Karpas-422 (cell line): ENCODE measurements at regions not wholly inside any gene's neighbourhood (a gene's known extent, or its start where the extent isn't known, plus 50 kb on each side); places are given as distances from the start of the nearest gene placed in this dataset.

Source experiments
- DNase-seq: peaks from one replicate; pipeline ENCODE4 v3.0.0-alpha.2; 2015
- H2AFZ ChIP-seq: fragments of 200-600 bp; sonication (generic); 2 replicates; pipeline ENCODE4 v1.6.1; 2014; ENCODE audit warnings: antibody characterized with exemption, low read length, mixed read lengths
- H3K27ac ChIP-seq: fragments of 200-600 bp; sonication (generic); 2 replicates; pipeline ENCODE4 v1.5.1; 2014; ENCODE audit warnings: mild to moderate bottlenecking, low read length, moderate library complexity
- H3K27me3 ChIP-seq: fragments of 200-600 bp; sonication (generic); 2 replicates; pipeline ENCODE4 v1.6.1; 2014; ENCODE audit warnings: low read length, mixed read lengths
- H3K36me3 ChIP-seq: fragments of 200-600 bp; sonication (generic); 2 replicates; pipeline ENCODE4 v1.6.1; 2014; ENCODE audit warnings: low read length, mixed read lengths; ENCODE audit not compliant: insufficient read depth
- H3K4me1 ChIP-seq: fragments of 200-600 bp; sonication (generic); 2 replicates; pipeline ENCODE4 v1.6.1; 2014; ENCODE audit warnings: mild to moderate bottlenecking, low read length, mixed read lengths
- H3K4me2 ChIP-seq: fragments of 200-600 bp; sonication (generic); 2 replicates; pipeline ENCODE4 v1.6.1; 2014; ENCODE audit warnings: low read length, low read depth, mild to moderate bottlenecking; ENCODE audit not compliant: poor library complexity, severe bottlenecking
- H3K4me3 ChIP-seq: fragments of 200-600 bp; sonication (generic); 2 replicates; pipeline ENCODE4 v1.5.1; 2014; ENCODE audit warnings: mild to moderate bottlenecking, antibody characterized with exemption, low read length, mixed read lengths
- H3K79me2 ChIP-seq: fragments of 200-600 bp; sonication (generic); 2 replicates; pipeline ENCODE4 v1.6.1; 2014; ENCODE audit warnings: mild to moderate bottlenecking, low read length, mixed read lengths
- H3K9ac ChIP-seq: fragments of 200-600 bp; sonication (generic); 2 replicates; pipeline ENCODE4 v1.6.0; 2014; ENCODE audit warnings: low read length
- H3K9me2 ChIP-seq: fragments of 200-600 bp; sonication (generic), shearing (Covaris generic); replicated peaks from 2 replicates; pipeline ENCODE4 v1.6.0; 2014; ENCODE audit warnings: mild to moderate bottlenecking, low read length, moderate library complexity; ENCODE audit not compliant: insufficient read depth
- H3K9me3 ChIP-seq: fragments of 300-700, 200-600 bp; sonication (generic); 2 replicates; pipeline ENCODE4 v1.6.1; 2014; ENCODE audit warnings: low read length, mixed read lengths
- H4K20me1 ChIP-seq: fragments of 200-600 bp; sonication (generic); 2 replicates; pipeline ENCODE4 v1.6.1; 2014; ENCODE audit warnings: mild to moderate bottlenecking, antibody characterized with exemption, low read length, low read depth; ENCODE audit not compliant: insufficient read depth

DNA sequence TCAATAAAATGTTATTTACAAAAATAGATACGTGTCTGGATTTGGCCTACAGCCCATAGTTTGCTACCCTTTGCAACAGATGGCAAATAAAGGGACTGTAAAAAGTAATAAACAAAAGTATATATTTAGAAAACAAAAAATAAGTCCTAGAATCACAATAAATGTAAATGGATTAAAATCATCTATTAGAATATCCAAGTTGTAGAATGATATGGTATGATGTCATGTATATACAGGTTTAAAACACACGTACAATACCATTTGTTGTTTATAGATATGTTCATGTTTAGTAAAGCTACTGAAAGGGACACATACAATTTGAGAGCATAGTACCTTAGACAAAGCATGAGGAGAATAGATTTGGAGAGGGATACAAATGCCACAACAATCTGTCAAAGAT lies 219.5 kb downstream of the BCL11B start:
- DNase-seq, result no peak

GRCh38 chr14:99055019-99055418 lies 217.0 kb downstream of the BCL11B start:
- H3K27ac ChIP-seq, result no peak overlapping the region
- peaks cover 14% of the 10 kb centered on the region for H3K9me3 ChIP-seq
- no peak overlapping the region for H3K4me3 ChIP-seq
- no peaks in the 10 kb centered on the region for H3K36me3 ChIP-seq
- no peaks in the 10 kb centered on the region for H3K9me2 ChIP-seq
- no peak for DNase-seq
- no peak overlapping the region for H2AFZ ChIP-seq
- no peak overlapping the region for H3K9ac ChIP-seq
- H3K79me2 ChIP-seq, result no peaks in the 10 kb centered on the region
- H3K4me1 ChIP-seq, result no peaks in the 10 kb centered on the region
- H4K20me1 ChIP-seq, result no peaks in the 10 kb centered on the region
- H3K4me2 ChIP-seq, result no peak overlapping the region
- H3K27me3 ChIP-seq, result peaks cover 2% of the 10 kb centered on the region; the same call in 1 of the 2 replicates

More for the DNA sequence above, 219.5 kb downstream of the BCL11B start:
- Histone ChIP-seq H3K27ac (no peak overlapping the region), H3K4me2 (no peak overlapping the region), H3K9ac (no peak overlapping the region), H4K20me1 (no peaks in the 10 kb centered on the region), H3K27me3 (peaks cover 2% of the 10 kb centered on the region; the same call in 1 of the 2 replicates), H3K4me3 (no peak overlapping the region), H3K9me3 (peaks cover 14% of the 10 kb centered on the region), H2AFZ (no peak overlapping the region), H3K9me2 (no peaks in the 10 kb centered on the region), H3K79me2 (no peaks in the 10 kb centered on the region), H3K4me1 (no peaks in the 10 kb centered on the region), H3K36me3 (no peaks in the 10 kb centered on the region)

- no peak overlapping the region for H3K4me2 ChIP-seq
- no peak for DNase-seq
- no peak overlapping the region for H3K9ac ChIP-seq
- H3K27me3 ChIP-seq, result peaks cover 2% of the 10 kb centered on the region; the same call in 1 of the 2 replicates
- H3K79me2 ChIP-seq, result no peaks in the 10 kb centered on the region
- no peaks in the 10 kb centered on the region for H3K9me2 ChIP-seq
- peaks cover 14% of the 10 kb centered on the region for H3K9me3 ChIP-seq
- no peaks in the 10 kb centered on the region for H3K4me1 ChIP-seq
- H4K20me1 ChIP-seq, result no peaks in the 10 kb centered on the region
- no peak overlapping the region for H3K27ac ChIP-seq
- no peaks in the 10 kb centered on the region for H3K36me3 ChIP-seq
- no peak overlapping the region for H3K4me3 ChIP-seq
- H2AFZ ChIP-seq, result no peak overlapping the region
Observed at GRCh38 chr14:99055816-99056215, 216.2 kb downstream of the BCL11B start.

DNA sequence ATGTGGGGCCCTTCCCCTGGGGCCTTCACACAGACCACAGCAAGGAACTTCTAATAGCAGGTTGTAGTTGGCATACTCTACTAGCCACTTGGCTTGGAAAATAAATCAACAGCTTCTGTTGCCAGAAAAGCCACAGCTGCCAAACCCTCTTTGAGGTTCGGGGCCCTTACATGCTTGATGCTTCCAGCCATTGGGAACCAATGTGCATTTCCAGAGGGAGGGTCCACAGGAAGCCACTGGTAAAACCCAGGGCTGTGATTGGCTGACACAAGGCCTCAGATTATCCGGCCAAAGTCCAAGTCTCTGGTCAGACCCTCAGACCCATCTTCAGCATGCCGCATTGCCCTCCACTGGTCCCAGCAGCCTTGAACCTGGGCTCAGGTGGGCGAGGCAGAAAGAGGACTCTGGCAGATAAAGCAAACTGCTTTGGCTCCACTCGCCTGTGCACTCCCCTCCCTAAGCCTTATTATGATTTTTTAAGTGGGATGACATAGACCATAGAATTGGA lies 214.4 kb downstream of the BCL11B start:
- peaks cover 2% of the 10 kb centered on the region; the same call in 1 of the 2 replicates for H3K27me3 ChIP-seq
- H3K36me3 ChIP-seq, result no peaks in the 10 kb centered on the region
- H3K9me3 ChIP-seq, result peaks cover under 1% of the 10 kb centered on the region; the same call in 1 of the 2 replicates
- H3K9ac ChIP-seq, result no peak overlapping the region
- no peak overlapping the region for H3K4me2 ChIP-seq
- H3K4me3 ChIP-seq, result no peak overlapping the region
- no peaks in the 10 kb centered on the region for H4K20me1 ChIP-seq
- H3K4me1 ChIP-seq, result no peaks in the 10 kb centered on the region
- H3K9me2 ChIP-seq, result no peaks in the 10 kb centered on the region
- no peak overlapping the region for H2AFZ ChIP-seq
- H3K79me2 ChIP-seq, result no peaks in the 10 kb centered on the region
- H3K27ac ChIP-seq, result no peak overlapping the region
- no peak for DNase-seq

GRCh38 chr14:99058542-99058941 lies 213.5 kb downstream of the BCL11B start:
- Histone ChIP-seq H3K4me2 (no peak overlapping the region), H3K36me3 (no peaks in the 10 kb centered on the region), H3K9me3 (no peaks in the 10 kb centered on the region), H3K4me3 (no peak overlapping the region), H3K4me1 (no peaks in the 10 kb centered on the region), H3K9me2 (no peaks in the 10 kb centered on the region), H4K20me1 (no peaks in the 10 kb centered on the region), H3K79me2 (no peaks in the 10 kb centered on the region), H3K9ac (no peak overlapping the region), H3K27ac (no peak overlapping the region), H2AFZ (no peak overlapping the region), H3K27me3 (peaks cover 2% of the 10 kb centered on the region; the same call in 1 of the 2 replicates)
- DNase-seq, result no peak

DNA sequence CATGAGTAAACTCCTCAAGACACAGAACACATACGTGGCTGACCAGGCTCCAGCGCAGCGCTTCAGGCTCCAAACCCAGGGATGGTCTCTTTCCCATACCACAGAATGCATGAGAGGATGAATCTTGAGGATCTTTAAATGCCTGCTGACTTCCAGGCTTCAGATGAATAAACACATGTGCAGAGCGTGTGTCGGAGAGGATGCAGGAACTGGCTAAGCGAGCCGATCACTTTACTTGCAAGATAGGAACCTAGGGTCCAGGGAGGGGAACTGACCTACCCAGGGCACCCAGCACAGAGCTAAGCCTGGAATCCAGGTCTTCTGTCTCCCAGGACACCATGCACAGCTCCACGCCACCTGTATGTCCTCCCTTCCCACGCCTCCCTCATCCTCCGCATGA lies 209.8 kb downstream of the BCL11B start:
- Histone ChIP-seq H3K9me2 (no peaks in the 10 kb centered on the region), H3K36me3 (no peaks in the 10 kb centered on the region)

GRCh38 chr14:99062772-99063418 lies 209.1 kb downstream of the BCL11B start:
- Histone ChIP-seq H3K4me3 (no peak overlapping the region), H3K9me3 (no peaks in the 10 kb centered on the region), H3K4me2 (no peak overlapping the region), H3K36me3 (no peaks in the 10 kb centered on the region), H3K79me2 (no peaks in the 10 kb centered on the region), H3K27ac (no peak overlapping the region), H3K27me3 (no peaks in the 10 kb centered on the region), H3K9ac (no peak overlapping the region), H3K9me2 (no peaks in the 10 kb centered on the region), H2AFZ (no peak overlapping the region), H4K20me1 (no peaks in the 10 kb centered on the region), H3K4me1 (no peaks in the 10 kb centered on the region)
- no peak for DNase-seq

More for the DNA sequence above, 209.8 kb downstream of the BCL11B start:
- Histone ChIP-seq H3K27ac (no peak overlapping the region), H3K79me2 (no peaks in the 10 kb centered on the region), H3K9ac (no peak overlapping the region), H3K4me2 (no peak overlapping the region), H3K9me3 (no peaks in the 10 kb centered on the region), H4K20me1 (no peaks in the 10 kb centered on the region), H2AFZ (no peak overlapping the region), H3K4me1 (no peaks in the 10 kb centered on the region), H3K27me3 (no peaks in the 10 kb centered on the region; the same call in 1 of the 2 replicates), H3K4me3 (no peak overlapping the region)
- DNase-seq, result no peak

DNA sequence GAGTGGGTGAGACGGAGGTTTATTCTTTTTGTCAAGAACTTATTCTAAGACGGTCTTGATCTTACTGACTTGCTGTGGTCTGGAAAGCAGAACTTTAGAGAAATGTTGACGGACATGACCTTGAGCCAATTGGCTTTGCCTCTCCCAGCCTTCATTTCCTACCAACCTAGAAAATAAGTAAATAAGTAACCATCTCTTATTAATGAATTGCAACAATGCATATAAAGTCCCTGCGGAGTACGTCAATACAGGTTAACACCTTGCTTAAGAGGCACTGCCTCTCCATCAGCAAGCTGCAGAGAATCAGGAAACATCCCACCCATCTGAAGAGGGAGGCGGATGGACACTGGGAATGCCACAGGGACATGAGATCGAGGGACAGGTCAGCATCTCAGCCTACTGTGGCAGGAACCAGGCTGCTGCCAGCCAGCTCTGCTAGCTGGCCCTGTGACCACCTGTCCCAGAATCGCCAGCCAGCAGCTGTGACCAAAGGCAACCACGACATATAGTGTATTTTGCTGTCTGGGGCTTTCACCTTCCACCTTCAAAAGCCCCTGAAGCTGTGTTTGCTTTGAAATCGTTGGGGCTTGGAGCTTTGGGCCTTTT lies 208.3 kb downstream of the BCL11B start:
- Histone ChIP-seq H3K4me1 (no peaks in the 10 kb centered on the region), H3K36me3 (no peaks in the 10 kb centered on the region), H3K27ac (no peak overlapping the region), H3K9me2 (no peaks in the 10 kb centered on the region), H3K4me3 (no peak overlapping the region), H3K4me2 (no peak overlapping the region), H2AFZ (no peak overlapping the region), H3K9ac (no peak overlapping the region), H3K27me3 (no peaks in the 10 kb centered on the region), H3K79me2 (no peaks in the 10 kb centered on the region), H3K9me3 (peaks cover 6% of the 10 kb centered on the region; the same call in 1 of the 2 replicates), H4K20me1 (no peaks in the 10 kb centered on the region)
- no peak for DNase-seq
